ENCODE measurements at regions not wholly inside any gene's neighbourhood (a gene's known extent, or its start where the extent isn't known, plus 50 kb on each side); places are given as distances from the start of the nearest gene placed in this dataset.

- no peaks in the 10 kb centered on the region for H3K9me3 ChIP-seq (ENCODE audit: control insufficient read depth, low read depth, low read length)
- H3K36me3 ChIP-seq (ENCODE audit: control insufficient read depth in 2 of 2, extremely low read depth in 1 of 2, insufficient read depth in 2 of 2, low read length in 2 of 2): no peaks in the 10 kb centered on the region
- H3K9me1 ChIP-seq (ENCODE audit: control insufficient read depth, extremely low read depth, insufficient read depth, low read length): no peaks in the 10 kb centered on the region
- DNase-seq (ENCODE audit: low read depth, low spot score) (no peak), FAIRE-seq (no peak)
- no peaks in the 10 kb centered on the region for H3K4me1 ChIP-seq (ENCODE audit: control insufficient read depth, extremely low read depth, insufficient read depth, low read length)
- H3K9ac ChIP-seq (ENCODE audit: control insufficient read depth, extremely low read depth, insufficient read depth, low read length): no peak overlapping the region
- H3K27ac ChIP-seq (ENCODE audit: control insufficient read depth, insufficient read depth, low read length): no peak overlapping the region
- H3K4me3 ChIP-seq (ENCODE audit: control insufficient read depth in 2 of 3, extremely low read depth in 1 of 3, insufficient read depth in 2 of 3, low read depth in 1 of 3, low read length in 3 of 3): no peak overlapping the region
- H3K27me3 ChIP-seq (ENCODE audit: control insufficient read depth, extremely low read depth, insufficient read depth, low read length): no peaks in the 10 kb centered on the region
- no peak for TF ChIP-seq EZH2 (IDR thresholded peaks at IDR 0.05; ENCODE audit: low read length)
- TF ChIP-seq CTCF (optimal IDR thresholded peaks at IDR 0.05 in 1 of 3, IDR thresholded peaks at IDR 0.05 in 1 of 3, conservative IDR thresholded peaks at IDR 0.05 in 1 of 3; ENCODE audit: extremely low read depth in 1 of 3, insufficient read depth in 2 of 3, low read length in 3 of 3): no peak
- H3K4me2 ChIP-seq (ENCODE audit: control insufficient read depth, extremely low read depth, insufficient read depth, low read depth, low read length): no peak overlapping the region
- H3K79me2 ChIP-seq (ENCODE audit: control insufficient read depth, insufficient read depth, low read length): no peaks in the 10 kb centered on the region
- no peaks in the 10 kb centered on the region for H4K20me1 ChIP-seq (ENCODE audit: control insufficient read depth, extremely low read depth, insufficient read depth, low read length)
- H2AFZ ChIP-seq (ENCODE audit: control insufficient read depth, low read length): no peak overlapping the region
- dilution Hi-C loops (cut with MboI; ENCODE audit: extremely low pct_ligation_motif_present, low sequenced_read_pairs): no loop called here
Observed at GRCh38 chr3:104198131-104198530, 1168.6 kb upstream of the ALCAM start.

GRCh38 chr3:104206925-104207324 lies 1159.8 kb upstream of the ALCAM start:
- no peaks in the 10 kb centered on the region for H3K4me1 ChIP-seq (ENCODE audit: control insufficient read depth, extremely low read depth, insufficient read depth, low read length)
- no peaks in the 10 kb centered on the region for H3K79me2 ChIP-seq (ENCODE audit: control insufficient read depth, insufficient read depth, low read length)
- H3K27me3 ChIP-seq (ENCODE audit: control insufficient read depth, extremely low read depth, insufficient read depth, low read length): no peaks in the 10 kb centered on the region
- H4K20me1 ChIP-seq (ENCODE audit: control insufficient read depth, extremely low read depth, insufficient read depth, low read length): no peaks in the 10 kb centered on the region
- no peak overlapping the region for H2AFZ ChIP-seq (ENCODE audit: control insufficient read depth, low read length)
- no peak overlapping the region for H3K4me2 ChIP-seq (ENCODE audit: control insufficient read depth, extremely low read depth, insufficient read depth, low read depth, low read length)
- no peaks in the 10 kb centered on the region for H3K9me3 ChIP-seq (ENCODE audit: control insufficient read depth, low read depth, low read length)
- TF ChIP-seq CTCF (optimal IDR thresholded peaks at IDR 0.05 in 1 of 3, IDR thresholded peaks at IDR 0.05 in 1 of 3, conservative IDR thresholded peaks at IDR 0.05 in 1 of 3; ENCODE audit: extremely low read depth in 1 of 3, insufficient read depth in 2 of 3, low read length in 3 of 3) (no peak), EZH2 (IDR thresholded peaks at IDR 0.05; ENCODE audit: low read length) (no peak)
- DNase-seq (ENCODE audit: low read depth, low spot score): no peak
- H3K4me3 ChIP-seq (ENCODE audit: control insufficient read depth in 2 of 3, extremely low read depth in 1 of 3, insufficient read depth in 2 of 3, low read depth in 1 of 3, low read length in 3 of 3): no peak overlapping the region
- H3K9ac ChIP-seq (ENCODE audit: control insufficient read depth, extremely low read depth, insufficient read depth, low read length): no peak overlapping the region
- no peak for FAIRE-seq
- dilution Hi-C loops (cut with MboI; ENCODE audit: extremely low pct_ligation_motif_present, low sequenced_read_pairs): no loop called here
- no peaks in the 10 kb centered on the region for H3K9me1 ChIP-seq (ENCODE audit: control insufficient read depth, extremely low read depth, insufficient read depth, low read length)
- H3K27ac ChIP-seq (ENCODE audit: control insufficient read depth, insufficient read depth, low read length): no peak overlapping the region
- no peaks in the 10 kb centered on the region for H3K36me3 ChIP-seq (ENCODE audit: control insufficient read depth in 2 of 2, extremely low read depth in 1 of 2, insufficient read depth in 2 of 2, low read length in 2 of 2)
